ENCODE measurements at regions not wholly inside any gene's neighbourhood (a gene's known extent, or its start where the extent isn't known, plus 50 kb on each side); places are given as distances from the start of the nearest gene placed in this dataset.

- DNase-seq (ENCODE audit: low read depth) = no peak
- no peak overlapping the region for H3K4me3 ChIP-seq (ENCODE audit: low read depth, low read length)
- no peak for TF ChIP-seq CTCF (IDR thresholded peaks at IDR 0.05; ENCODE audit: control insufficient read depth, extremely low read depth, insufficient read depth)
Observed at GRCh38 chr20:39298121-39298520, 336.0 kb downstream of the DHX35 start.

- no peak for TF ChIP-seq CTCF (IDR thresholded peaks at IDR 0.05; ENCODE audit: control insufficient read depth, extremely low read depth, insufficient read depth)
- no peak for DNase-seq (ENCODE audit: low read depth)
- H3K4me3 ChIP-seq (ENCODE audit: low read depth, low read length) = no peak overlapping the region
Observed at GRCh38 chr20:39295301-39295700, 333.2 kb downstream of the DHX35 start.

GRCh38 chr20:39294137-39294725 is 332.1 kb downstream of the DHX35 start:
- TF ChIP-seq CTCF (IDR thresholded peaks at IDR 0.05; ENCODE audit: control insufficient read depth, extremely low read depth, insufficient read depth) = no peak
- no peak overlapping the region for H3K4me3 ChIP-seq (ENCODE audit: low read depth, low read length)
- DNase-seq (ENCODE audit: low read depth) = no peak

- DNase-seq (ENCODE audit: low read depth) = no peak
- H3K4me3 ChIP-seq (ENCODE audit: low read depth, low read length) = no peak overlapping the region
- no peak for TF ChIP-seq CTCF (IDR thresholded peaks at IDR 0.05; ENCODE audit: control insufficient read depth, extremely low read depth, insufficient read depth)
Observed at GRCh38 chr20:39292193-39292736, 330.1 kb downstream of the DHX35 start.

- H3K4me3 ChIP-seq (ENCODE audit: low read depth, low read length) = no peak overlapping the region
- TF ChIP-seq CTCF (IDR thresholded peaks at IDR 0.05; ENCODE audit: control insufficient read depth, extremely low read depth, insufficient read depth) = no peak
- DNase-seq (ENCODE audit: low read depth) = no peak
Observed at GRCh38 chr20:39291301-39291700, 329.2 kb downstream of the DHX35 start.

- no peak overlapping the region for H3K4me3 ChIP-seq (ENCODE audit: low read depth, low read length)
- no peak for TF ChIP-seq CTCF (IDR thresholded peaks at IDR 0.05; ENCODE audit: control insufficient read depth, extremely low read depth, insufficient read depth)
- DNase-seq (ENCODE audit: low read depth) = no peak
Observed at GRCh38 chr20:39290575-39290974, 328.4 kb downstream of the DHX35 start.

- DNase-seq (ENCODE audit: low read depth) = no peak
- no peak for TF ChIP-seq CTCF (IDR thresholded peaks at IDR 0.05; ENCODE audit: control insufficient read depth, extremely low read depth, insufficient read depth)
- H3K4me3 ChIP-seq (ENCODE audit: low read depth, low read length) = no peak overlapping the region
Observed at GRCh38 chr20:39289831-39290230, 327.7 kb downstream of the DHX35 start.
